GM12878 (cell line): ENCODE measurements at regions not wholly inside any gene's neighbourhood (a gene's known extent, or its start where the extent isn't known, plus 50 kb on each side); places are given as distances from the start of the nearest gene placed in this dataset.

ENCODE experiments used
- ATAC-seq: fragments of 200-7000 bp; cut with Tn5 transposase; 3 replicates; pipeline ENCODE4 v1.9.1; 2020; ENCODE audit warnings: mild to moderate bottlenecking, moderate library complexity
- BruUV-seq: library from RNA; stranded (reverse); fragments of 400-500 nt; replicated peaks from 2 replicates; lab custom pipeline; 2021; lab: Mats Ljungman, UMichigan
- CTCF ChIA-PET: fragments of 300-600 bp; sonication (Branson Sonifier 250); formaldehyde crosslinking; extraction: SDS; loops from one replicate; lab custom pipeline; 2021; ENCODE audit warnings: inconsistent platforms; lab: Yijun Ruan, JAX
- POLR2A ChIA-PET: fragments of 350-600 bp; formaldehyde crosslinking; extraction: SDS; loops from one replicate; lab custom pipeline; 2021; ENCODE audit warnings: inconsistent platforms; lab: Charles Lee
- RAD21 ChIA-PET: fragments of 300-600 bp; sonication (Branson Sonifier 250); formaldehyde crosslinking; loops from one replicate; lab custom pipeline; 2023; ENCODE audit warnings: antibody characterized with exemption; ENCODE audit not compliant: unreplicated experiment; lab: Charles Lee
- SMC1A ChIA-PET: fragments of 300-600 bp; sonication (Branson Sonifier 250); formaldehyde crosslinking; loops from one replicate; lab custom pipeline; 2023; ENCODE audit not compliant: unreplicated experiment, uncharacterized antibody; lab: Charles Lee
- DNase-seq: peaks from one replicate; pipeline ENCODE4 v3.0.0-alpha.2; 2011; ENCODE audit warnings: low read depth, low spot score
- FAIRE-seq: peaks from 3 replicates; lab custom pipeline; 2011; peaks lifted over from hg19 to GRCh38; lab: Jason Lieb, UNC
- H2AFZ ChIP-seq: 2 replicates; pipeline ENCODE4 v1.6.0; 2011; ENCODE audit warnings: low read depth, low read length, control low read depth; ENCODE audit not compliant: control insufficient read depth
- H3K27ac ChIP-seq: 2 replicates; pipeline ENCODE4 v1.5.1; 2011; ENCODE audit warnings: control low read depth; ENCODE audit not compliant: control insufficient read depth, insufficient read depth
- H3K27me3 ChIP-seq, 2 experiments: replicated peaks in 1 of 2; 2 replicates each; pipeline versions ENCODE4 v1.6.0 to v1.6.1; 2011; ENCODE audit warnings: low read length in 1 of 2; ENCODE audit not compliant: control insufficient read depth in 2 of 2, insufficient read depth in 2 of 2
- H3K36me3 ChIP-seq, 2 experiments: 2 replicates each; pipeline ENCODE4 v1.5.1; 2011; ENCODE audit warnings: low read length in 1 of 2; ENCODE audit not compliant: control insufficient read depth in 2 of 2, insufficient read depth in 2 of 2
- H3K4me1 ChIP-seq: 2 replicates; pipeline ENCODE4 v1.6.1; 2011; ENCODE audit warnings: mild to moderate bottlenecking, low read length, moderate library complexity, mixed read lengths; ENCODE audit not compliant: control insufficient read depth, insufficient read depth
- H3K4me2 ChIP-seq: 2 replicates; pipeline ENCODE4 v1.6.0; 2011; ENCODE audit warnings: control low read depth; ENCODE audit not compliant: control insufficient read depth, insufficient read depth
- H3K4me3 ChIP-seq: fragments of 200-600 bp; sonication (generic); 2 replicates; pipeline ENCODE4 v1.5.1; 2016
- H3K79me2 ChIP-seq: 2 replicates; pipeline ENCODE4 v1.6.0; 2011; ENCODE audit warnings: low read length; ENCODE audit not compliant: control insufficient read depth, insufficient read depth
- H3K9ac ChIP-seq: 2 replicates; pipeline ENCODE4 v1.8.0; 2011; ENCODE audit warnings: low read length, control low read depth, mixed read lengths; ENCODE audit not compliant: control insufficient read depth, insufficient read depth
- H3K9me3 ChIP-seq: replicated peaks from 3 replicates; pipeline ENCODE4 v1.5.1; 2011; ENCODE audit warnings: mild to moderate bottlenecking, low read length; ENCODE audit not compliant: control insufficient read depth, insufficient read depth
- H4K20me1 ChIP-seq: 2 replicates; pipeline ENCODE4 v1.6.0; 2011; ENCODE audit not compliant: control insufficient read depth, insufficient read depth
- BHLHE40 ChIP-seq, 2 experiments: fragments of 450-650 bp in 1 of 2; IDR thresholded peaks; 2 replicates each; pipeline ENCODE4 v1.6.1; 2011 to 2017; ENCODE audit warnings: low read depth in 2 of 2, borderline replicate concordance in 1 of 2, improper control_type of control experiment in 1 of 2, low read length in 1 of 2, mild to moderate bottlenecking in 1 of 2
- FOS ChIP-seq: IDR thresholded peaks from 3 replicates; pipeline ENCODE4 v1.6.1; 2011; ENCODE audit warnings: borderline replicate concordance; ENCODE audit not compliant: insufficient read length; ENCODE audit errors: extremely low read depth
- GABPA ChIP-seq: IDR thresholded peaks from 2 replicates; pipeline ENCODE4 v1.6.1; 2014; ENCODE audit warnings: antibody characterized with exemption, low read depth, mild to moderate bottlenecking, inconsistent platforms
- IRF4 ChIP-seq: IDR thresholded peaks from 2 replicates; pipeline ENCODE4 v1.6.1; 2011; ENCODE audit warnings: low read depth, low read length
- MTA2 ChIP-seq: fragments of 450-650 bp; IDR thresholded peaks from 2 replicates; pipeline ENCODE4 v1.6.1; 2016; ENCODE audit warnings: low read depth, mild to moderate bottlenecking, moderate library complexity
- RAD21 ChIP-seq: IDR thresholded peaks from 2 replicates; pipeline ENCODE4 v1.6.1; 2011; ENCODE audit warnings: mild to moderate bottlenecking, low read depth, low read length, moderate library complexity; ENCODE audit not compliant: insufficient read depth
- TAF1 ChIP-seq: IDR thresholded peaks from 2 replicates; pipeline ENCODE4 v1.6.1; 2011; ENCODE audit warnings: mild to moderate bottlenecking, low read depth, low read length, borderline replicate concordance
- TCF3 ChIP-seq: IDR thresholded peaks from 2 replicates; pipeline ENCODE4 v1.6.1; 2012; ENCODE audit warnings: low read depth, mild to moderate bottlenecking, low read length, borderline replicate concordance; ENCODE audit not compliant: insufficient read depth
- WGBS: methylation state at CpG from one replicate; pipeline ENCODE4 v1.1.6; 2016; ENCODE audit warnings: low lambda C conversion rate; ENCODE audit not compliant: insufficient replicate concordance, insufficient coverage; ENCODE audit errors: missing lambda C conversion rate; 5-methylcytosine and 5-hydroxymethylcytosine counted together
- in situ Hi-C: fragments of 300-500 bp; cut with MboI; formaldehyde crosslinking; loops from 9 replicates; pipeline ENCODE4 v1.14.3; 2018; ENCODE audit warnings: mixed read lengths
- intact Hi-C: fragments of 100-400 bp; cut with micrococcal nuclease; formaldehyde crosslinking; loops from one replicate; pipeline ENCODE4 v1.14.2; 2022; ENCODE audit not compliant: unreplicated experiment
- TF ChIP-seq, protein P1 (sequence below): fragments of 450-650 bp; IDR thresholded peaks from 2 replicates; pipeline ENCODE4 v1.6.1; 2016; ENCODE audit warnings: mild to moderate bottlenecking
- TF ChIP-seq, protein P2 (sequence below): fragments of 450-650 bp; IDR thresholded peaks from 2 replicates; pipeline ENCODE4 v1.6.1; 2018; ENCODE audit warnings: mild to moderate bottlenecking, low read depth, moderate library complexity; ENCODE audit not compliant: partially characterized antibody
- TF ChIP-seq, protein P3 (sequence below): fragments of 450-650 bp; IDR thresholded peaks from 2 replicates; pipeline ENCODE4 v1.6.1; 2018; ENCODE audit warnings: borderline replicate concordance, mild to moderate bottlenecking; ENCODE audit not compliant: partially characterized antibody
- TF ChIP-seq, protein P4 (sequence below): fragments of 450-650 bp; IDR thresholded peaks from 2 replicates; pipeline ENCODE4 v1.6.1; 2017; ENCODE audit warnings: antibody characterized with exemption, mild to moderate bottlenecking, moderate library complexity

DNA sequence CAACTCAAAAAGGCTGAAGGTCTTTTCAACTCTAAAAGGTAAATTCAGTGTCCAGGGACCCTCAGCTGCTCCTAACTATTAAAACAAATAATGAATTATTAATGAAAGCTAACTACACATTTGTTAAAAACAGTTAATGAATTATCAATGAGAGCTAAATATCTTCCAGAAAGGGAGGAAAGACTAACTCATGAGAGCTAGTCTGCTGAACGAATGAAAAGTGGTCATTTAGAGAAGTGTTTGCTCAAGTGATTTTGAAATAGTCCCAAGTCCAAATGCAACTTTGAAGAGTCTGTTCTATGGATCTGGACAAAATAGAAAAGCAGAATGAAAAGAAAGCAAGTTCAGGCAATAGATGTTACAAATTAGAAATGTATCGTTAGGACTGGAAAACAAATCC is 133.9 kb upstream of the SPEF2 start:
- ChIA-PET CTCF (interaction anchor here (0.6 to 0.7 kb wide), 2 partner anchors 48 to 418 kb away, joined by 3 read pairs; no protein-coding TSS in a partner anchor), SMC1A (interaction anchor here (1.0 to 1.8 kb wide), 4 partner anchors 8 to 280 kb away, joined by 3 to 4 read pairs (median 3); no protein-coding TSS in a partner anchor), RAD21 (no interaction called here), POLR2A (no interaction called here)
- WGBS, result 41% methylated on average over 2 of the region's 2 CpGs
- H3K4me3 ChIP-seq, result no peak overlapping the region
- no peaks in the 10 kb centered on the region for H3K27me3 ChIP-seq
- TF ChIP-seq RAD21 (no peak), GABPA (no peak), MTA2 (no peak), TAF1 (no peak), IRF4 (no peak), TCF3 (no peak), FOS (no peak), BHLHE40 (IDR thresholded peaks at IDR 0.05; ENCODE audit: borderline replicate concordance in 1 of 2, low read depth in 2 of 2, low read length in 1 of 2) (no peak)
- TF ChIP-seq, protein P1, sequence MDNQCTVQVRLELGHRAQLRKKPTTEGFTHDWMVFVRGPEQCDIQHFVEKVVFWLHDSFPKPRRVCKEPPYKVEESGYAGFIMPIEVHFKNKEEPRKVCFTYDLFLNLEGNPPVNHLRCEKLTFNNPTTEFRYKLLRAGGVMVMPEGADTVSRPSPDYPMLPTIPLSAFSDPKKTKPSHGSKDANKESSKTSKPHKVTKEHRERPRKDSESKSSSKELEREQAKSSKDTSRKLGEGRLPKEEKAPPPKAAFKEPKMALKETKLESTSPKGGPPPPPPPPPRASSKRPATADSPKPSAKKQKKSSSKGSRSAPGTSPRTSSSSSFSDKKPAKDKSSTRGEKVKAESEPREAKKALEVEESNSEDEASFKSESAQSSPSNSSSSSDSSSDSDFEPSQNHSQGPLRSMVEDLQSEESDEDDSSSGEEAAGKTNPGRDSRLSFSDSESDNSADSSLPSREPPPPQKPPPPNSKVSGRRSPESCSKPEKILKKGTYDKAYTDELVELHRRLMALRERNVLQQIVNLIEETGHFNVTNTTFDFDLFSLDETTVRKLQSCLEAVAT, result no peak
- TF ChIP-seq, protein P2, sequence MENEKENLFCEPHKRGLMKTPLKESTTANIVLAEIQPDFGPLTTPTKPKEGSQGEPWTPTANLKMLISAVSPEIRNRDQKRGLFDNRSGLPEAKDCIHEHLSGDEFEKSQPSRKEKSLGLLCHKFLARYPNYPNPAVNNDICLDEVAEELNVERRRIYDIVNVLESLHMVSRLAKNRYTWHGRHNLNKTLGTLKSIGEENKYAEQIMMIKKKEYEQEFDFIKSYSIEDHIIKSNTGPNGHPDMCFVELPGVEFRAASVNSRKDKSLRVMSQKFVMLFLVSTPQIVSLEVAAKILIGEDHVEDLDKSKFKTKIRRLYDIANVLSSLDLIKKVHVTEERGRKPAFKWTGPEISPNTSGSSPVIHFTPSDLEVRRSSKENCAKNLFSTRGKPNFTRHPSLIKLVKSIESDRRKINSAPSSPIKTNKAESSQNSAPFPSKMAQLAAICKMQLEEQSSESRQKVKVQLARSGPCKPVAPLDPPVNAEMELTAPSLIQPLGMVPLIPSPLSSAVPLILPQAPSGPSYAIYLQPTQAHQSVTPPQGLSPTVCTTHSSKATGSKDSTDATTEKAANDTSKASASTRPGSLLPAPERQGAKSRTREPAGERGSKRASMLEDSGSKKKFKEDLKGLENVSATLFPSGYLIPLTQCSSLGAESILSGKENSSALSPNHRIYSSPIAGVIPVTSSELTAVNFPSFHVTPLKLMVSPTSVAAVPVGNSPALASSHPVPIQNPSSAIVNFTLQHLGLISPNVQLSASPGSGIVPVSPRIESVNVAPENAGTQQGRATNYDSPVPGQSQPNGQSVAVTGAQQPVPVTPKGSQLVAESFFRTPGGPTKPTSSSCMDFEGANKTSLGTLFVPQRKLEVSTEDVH, result no peak
- TF ChIP-seq, protein P3, sequence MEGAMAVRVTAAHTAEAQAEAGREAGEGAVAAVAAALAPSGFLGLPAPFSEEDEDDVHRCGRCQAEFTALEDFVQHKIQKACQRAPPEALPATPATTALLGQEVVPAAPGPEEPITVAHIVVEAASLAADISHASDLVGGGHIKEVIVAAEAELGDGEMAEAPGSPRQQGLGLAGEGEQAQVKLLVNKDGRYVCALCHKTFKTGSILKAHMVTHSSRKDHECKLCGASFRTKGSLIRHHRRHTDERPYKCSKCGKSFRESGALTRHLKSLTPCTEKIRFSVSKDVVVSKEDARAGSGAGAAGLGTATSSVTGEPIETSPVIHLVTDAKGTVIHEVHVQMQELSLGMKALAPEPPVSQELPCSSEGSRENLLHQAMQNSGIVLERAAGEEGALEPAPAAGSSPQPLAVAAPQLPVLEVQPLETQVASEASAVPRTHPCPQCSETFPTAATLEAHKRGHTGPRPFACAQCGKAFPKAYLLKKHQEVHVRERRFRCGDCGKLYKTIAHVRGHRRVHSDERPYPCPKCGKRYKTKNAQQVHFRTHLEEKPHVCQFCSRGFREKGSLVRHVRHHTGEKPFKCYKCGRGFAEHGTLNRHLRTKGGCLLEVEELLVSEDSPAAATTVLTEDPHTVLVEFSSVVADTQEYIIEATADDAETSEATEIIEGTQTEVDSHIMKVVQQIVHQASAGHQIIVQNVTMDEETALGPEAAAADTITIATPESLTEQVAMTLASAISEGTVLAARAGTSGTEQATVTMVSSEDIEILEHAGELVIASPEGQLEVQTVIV, result no peak
- TF ChIP-seq, protein P4, sequence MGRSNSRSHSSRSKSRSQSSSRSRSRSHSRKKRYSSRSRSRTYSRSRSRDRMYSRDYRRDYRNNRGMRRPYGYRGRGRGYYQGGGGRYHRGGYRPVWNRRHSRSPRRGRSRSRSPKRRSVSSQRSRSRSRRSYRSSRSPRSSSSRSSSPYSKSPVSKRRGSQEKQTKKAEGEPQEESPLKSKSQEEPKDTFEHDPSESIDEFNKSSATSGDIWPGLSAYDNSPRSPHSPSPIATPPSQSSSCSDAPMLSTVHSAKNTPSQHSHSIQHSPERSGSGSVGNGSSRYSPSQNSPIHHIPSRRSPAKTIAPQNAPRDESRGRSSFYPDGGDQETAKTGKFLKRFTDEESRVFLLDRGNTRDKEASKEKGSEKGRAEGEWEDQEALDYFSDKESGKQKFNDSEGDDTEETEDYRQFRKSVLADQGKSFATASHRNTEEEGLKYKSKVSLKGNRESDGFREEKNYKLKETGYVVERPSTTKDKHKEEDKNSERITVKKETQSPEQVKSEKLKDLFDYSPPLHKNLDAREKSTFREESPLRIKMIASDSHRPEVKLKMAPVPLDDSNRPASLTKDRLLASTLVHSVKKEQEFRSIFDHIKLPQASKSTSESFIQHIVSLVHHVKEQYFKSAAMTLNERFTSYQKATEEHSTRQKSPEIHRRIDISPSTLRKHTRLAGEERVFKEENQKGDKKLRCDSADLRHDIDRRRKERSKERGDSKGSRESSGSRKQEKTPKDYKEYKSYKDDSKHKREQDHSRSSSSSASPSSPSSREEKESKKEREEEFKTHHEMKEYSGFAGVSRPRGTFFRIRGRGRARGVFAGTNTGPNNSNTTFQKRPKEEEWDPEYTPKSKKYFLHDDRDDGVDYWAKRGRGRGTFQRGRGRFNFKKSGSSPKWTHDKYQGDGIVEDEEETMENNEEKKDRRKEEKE, result no peak
- no peaks in the 10 kb centered on the region for H3K36me3 ChIP-seq
- ATAC-seq (no peak), DNase-seq (no peak), FAIRE-seq (no peak)
- no peaks in the 10 kb centered on the region for H4K20me1 ChIP-seq
- in situ Hi-C loops (no loop called here), intact Hi-C loops (no loop called here)
- BruUV-seq, result no TSS peak
- no peaks in the 10 kb centered on the region for H3K9me3 ChIP-seq
- no peak overlapping the region for H2AFZ ChIP-seq
- no peaks in the 10 kb centered on the region for H3K79me2 ChIP-seq
- no peak overlapping the region for H3K27ac ChIP-seq
- no peak overlapping the region for H3K4me2 ChIP-seq
- H3K4me1 ChIP-seq, result no peaks in the 10 kb centered on the region
- H3K9ac ChIP-seq, result no peak overlapping the region
